ENCODE measurements at regions not wholly inside any gene's neighbourhood (a gene's known extent, or its start where the extent isn't known, plus 50 kb on each side); places are given as distances from the start of the nearest gene placed in this dataset.

DNA sequence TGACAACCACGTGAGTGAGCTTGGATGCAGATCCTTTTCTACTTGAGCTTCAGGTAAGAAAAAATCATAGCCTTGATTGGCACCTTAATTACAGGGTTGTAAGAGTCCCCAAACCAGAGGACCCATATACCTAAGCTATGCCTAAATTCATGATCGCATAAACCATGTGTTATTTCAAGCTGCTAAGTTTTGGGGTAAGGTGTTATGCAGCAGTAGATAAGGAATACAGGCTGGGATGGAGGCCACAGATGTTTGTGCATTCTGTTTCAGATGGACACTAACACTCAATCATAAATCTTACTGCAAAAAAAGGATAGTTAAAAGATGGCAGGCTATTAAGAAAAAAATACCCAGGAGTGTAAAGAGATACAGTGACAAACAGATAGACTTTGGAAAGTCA is 112.3 kb downstream of the ASB9 start:
- TF ChIP-seq FOS (IDR thresholded peaks at IDR 0.05; ENCODE audit: low read depth, low read length) (no peak), MXI1 (IDR thresholded peaks at IDR 0.05; ENCODE audit: borderline replicate concordance, low read depth, low read length) (no peak), RAD21 (IDR thresholded peaks at IDR 0.05; ENCODE audit: low read length) (no peak), POLR2A (IDR thresholded peaks at IDR 0.05; ENCODE audit: low read depth, low read length) (no peak), CEBPB (IDR thresholded peaks at IDR 0.05; ENCODE audit: low read depth, low read length) (no peak), RCOR1 (IDR thresholded peaks at IDR 0.05; ENCODE audit: insufficient replicate concordance, low read length) (no peak), RFX5 (IDR thresholded peaks at IDR 0.05; ENCODE audit: low read depth, low read length) (no peak), SMC3 (IDR thresholded peaks at IDR 0.05; ENCODE audit: low read depth, low read length) (no peak)
- TF ChIP-seq, protein P1, sequence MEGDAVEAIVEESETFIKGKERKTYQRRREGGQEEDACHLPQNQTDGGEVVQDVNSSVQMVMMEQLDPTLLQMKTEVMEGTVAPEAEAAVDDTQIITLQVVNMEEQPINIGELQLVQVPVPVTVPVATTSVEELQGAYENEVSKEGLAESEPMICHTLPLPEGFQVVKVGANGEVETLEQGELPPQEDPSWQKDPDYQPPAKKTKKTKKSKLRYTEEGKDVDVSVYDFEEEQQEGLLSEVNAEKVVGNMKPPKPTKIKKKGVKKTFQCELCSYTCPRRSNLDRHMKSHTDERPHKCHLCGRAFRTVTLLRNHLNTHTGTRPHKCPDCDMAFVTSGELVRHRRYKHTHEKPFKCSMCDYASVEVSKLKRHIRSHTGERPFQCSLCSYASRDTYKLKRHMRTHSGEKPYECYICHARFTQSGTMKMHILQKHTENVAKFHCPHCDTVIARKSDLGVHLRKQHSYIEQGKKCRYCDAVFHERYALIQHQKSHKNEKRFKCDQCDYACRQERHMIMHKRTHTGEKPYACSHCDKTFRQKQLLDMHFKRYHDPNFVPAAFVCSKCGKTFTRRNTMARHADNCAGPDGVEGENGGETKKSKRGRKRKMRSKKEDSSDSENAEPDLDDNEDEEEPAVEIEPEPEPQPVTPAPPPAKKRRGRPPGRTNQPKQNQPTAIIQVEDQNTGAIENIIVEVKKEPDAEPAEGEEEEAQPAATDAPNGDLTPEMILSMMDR (conservative IDR thresholded peaks at IDR 0.05; ENCODE audit: low read depth, low read length), result no peak
- TF ChIP-seq, protein P2, sequence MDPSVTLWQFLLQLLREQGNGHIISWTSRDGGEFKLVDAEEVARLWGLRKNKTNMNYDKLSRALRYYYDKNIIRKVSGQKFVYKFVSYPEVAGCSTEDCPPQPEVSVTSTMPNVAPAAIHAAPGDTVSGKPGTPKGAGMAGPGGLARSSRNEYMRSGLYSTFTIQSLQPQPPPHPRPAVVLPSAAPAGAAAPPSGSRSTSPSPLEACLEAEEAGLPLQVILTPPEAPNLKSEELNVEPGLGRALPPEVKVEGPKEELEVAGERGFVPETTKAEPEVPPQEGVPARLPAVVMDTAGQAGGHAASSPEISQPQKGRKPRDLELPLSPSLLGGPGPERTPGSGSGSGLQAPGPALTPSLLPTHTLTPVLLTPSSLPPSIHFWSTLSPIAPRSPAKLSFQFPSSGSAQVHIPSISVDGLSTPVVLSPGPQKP (IDR thresholded peaks at IDR 0.05; ENCODE audit: borderline replicate concordance, low read depth, low read length), result no peak

Measured in IMR-90 (cell line).